HL-60 (cell line): ENCODE measurements at regions not wholly inside any gene's neighbourhood (a gene's known extent, or its start where the extent isn't known, plus 50 kb on each side); places are given as distances from the start of the nearest gene placed in this dataset.

ENCODE experiments used
- CTCF ChIP-seq: IDR thresholded peaks from one replicate; pipeline ENCODE4 v1.5.1; 2011; ENCODE audit warnings: low read length, control low read depth, inconsistent platforms; ENCODE audit not compliant: insufficient read depth
- GABPA ChIP-seq: IDR thresholded peaks from 2 replicates; pipeline ENCODE4 v1.6.1; 2012; ENCODE audit warnings: low read depth
- POLR2AphosphoS5 ChIP-seq: IDR thresholded peaks from 2 replicates; pipeline ENCODE4 v1.6.1; 2012; ENCODE audit warnings: low read depth
- REST ChIP-seq: IDR thresholded peaks from 2 replicates; pipeline ENCODE4 v1.6.1; 2012; ENCODE audit warnings: low read depth; ENCODE audit not compliant: insufficient replicate concordance

DNA sequence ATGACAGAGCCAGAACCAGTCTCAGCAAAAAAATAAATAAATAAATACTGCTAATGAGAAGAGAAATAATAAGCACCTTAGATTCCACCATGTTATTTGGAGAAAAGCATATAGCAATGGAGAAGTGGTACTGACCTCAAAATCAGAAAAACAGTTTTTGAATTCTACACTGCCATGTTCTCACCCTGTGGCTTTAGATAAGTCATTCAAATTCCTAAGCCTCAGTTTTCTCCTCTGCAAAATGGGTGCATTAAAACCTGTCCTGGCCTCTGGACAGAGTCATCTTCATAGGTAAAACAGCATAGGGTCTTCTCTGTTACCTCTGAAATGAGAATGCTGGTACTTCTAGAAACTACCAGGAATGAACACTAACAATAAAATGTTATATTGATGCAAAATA, 62.2 kb upstream of the RMP24 start:
- no peak for TF ChIP-seq CTCF
- TF ChIP-seq REST = no peak
- TF ChIP-seq GABPA = no peak
- TF ChIP-seq POLR2AphosphoS5 = no peak
